GM21723 (cell line): ENCODE measurements at regions not wholly inside any gene's neighbourhood (a gene's known extent, or its start where the extent isn't known, plus 50 kb on each side); places are given as distances from the start of the nearest gene placed in this dataset.

Experiments
- ATAC-seq: cut with Tn5 transposase; IDR thresholded peaks from one replicate; pipeline ENCODE4 v1.9.1; 2021; ENCODE audit warnings: mild to moderate bottlenecking, moderate library complexity; ENCODE audit not compliant: unreplicated experiment

DNA sequence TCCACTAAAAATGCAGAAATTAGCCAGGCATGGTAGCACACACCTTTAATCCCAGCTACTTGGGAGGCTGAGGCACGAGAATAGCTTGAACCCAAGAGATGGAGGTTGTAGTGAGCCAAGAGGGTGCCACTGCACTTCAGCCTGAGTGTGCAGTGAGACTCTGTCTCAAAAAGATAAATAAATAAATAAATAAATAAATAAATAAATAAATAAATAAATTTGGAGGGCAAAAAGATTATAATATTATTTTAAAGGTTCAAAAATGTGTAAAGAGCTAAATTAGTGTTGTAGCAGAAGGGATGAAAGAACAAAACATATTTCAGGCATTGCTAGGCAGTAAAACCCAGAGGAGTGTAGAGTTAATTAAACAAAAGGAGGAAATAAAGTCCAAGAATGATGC, 1136.4 kb upstream of the CDH2 start:
- no peak for ATAC-seq

DNA sequence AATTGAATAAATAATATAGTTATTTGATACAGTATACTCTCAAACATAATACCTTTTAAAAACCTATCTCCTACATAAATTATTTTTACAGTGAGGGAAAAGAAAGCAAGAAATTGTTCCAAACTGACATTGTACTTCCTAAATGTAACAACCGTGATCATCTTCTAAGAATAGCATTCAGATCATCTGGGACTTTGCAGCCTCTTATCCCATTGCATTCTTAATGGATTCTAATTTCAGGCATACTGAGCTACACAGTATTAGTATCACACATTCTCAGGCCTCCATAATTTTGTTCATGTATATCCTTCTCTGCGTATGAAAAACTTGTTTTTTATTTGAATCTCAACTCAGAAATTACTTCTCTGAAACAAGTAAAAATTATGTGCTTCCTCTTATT, 1134.7 kb upstream of the CDH2 start:
- ATAC-seq, result no peak

DNA sequence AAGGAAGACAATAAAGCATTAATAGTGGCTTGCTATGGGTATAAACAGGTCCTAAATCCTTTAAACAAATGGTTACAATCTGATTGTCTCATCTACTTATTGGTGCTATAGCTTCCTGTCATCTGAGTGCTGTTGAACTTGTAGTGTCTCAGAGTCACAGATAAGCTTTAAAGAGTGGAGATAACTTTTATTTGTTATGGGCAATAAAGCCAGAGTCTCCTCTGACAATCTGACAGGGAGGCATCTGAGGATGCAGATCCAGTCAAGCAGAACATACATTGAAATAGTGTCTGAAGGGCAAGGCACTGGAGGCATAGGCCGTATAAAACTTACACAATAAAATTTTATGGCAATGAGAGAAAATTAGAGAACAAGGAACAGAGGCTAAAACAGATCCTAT, 1132.4 kb upstream of the CDH2 start:
- no peak for ATAC-seq

- no peak for ATAC-seq
These were observed 1131.1 kb upstream of the CDH2 start for GRCh38 chr18:29307982-29308381.

DNA sequence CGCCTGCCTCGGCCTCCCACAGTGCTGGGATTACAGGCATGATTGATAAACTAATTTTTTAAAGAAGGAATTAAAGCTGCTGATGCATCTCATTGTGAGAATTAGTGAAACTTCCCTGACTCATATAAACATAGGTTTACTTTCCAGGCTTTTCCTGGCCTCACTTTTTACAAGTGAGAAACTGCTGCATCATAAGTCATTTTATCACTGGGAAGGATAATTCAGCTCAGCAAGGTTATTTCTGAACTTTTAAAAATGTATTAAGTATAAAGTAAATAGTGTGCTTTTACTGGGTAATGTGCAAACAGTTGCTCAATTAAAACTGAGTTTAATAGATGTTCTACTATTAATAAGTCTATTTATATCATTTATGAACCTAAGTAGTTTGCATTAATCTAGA, 1130.3 kb upstream of the CDH2 start:
- ATAC-seq, result no peak

DNA sequence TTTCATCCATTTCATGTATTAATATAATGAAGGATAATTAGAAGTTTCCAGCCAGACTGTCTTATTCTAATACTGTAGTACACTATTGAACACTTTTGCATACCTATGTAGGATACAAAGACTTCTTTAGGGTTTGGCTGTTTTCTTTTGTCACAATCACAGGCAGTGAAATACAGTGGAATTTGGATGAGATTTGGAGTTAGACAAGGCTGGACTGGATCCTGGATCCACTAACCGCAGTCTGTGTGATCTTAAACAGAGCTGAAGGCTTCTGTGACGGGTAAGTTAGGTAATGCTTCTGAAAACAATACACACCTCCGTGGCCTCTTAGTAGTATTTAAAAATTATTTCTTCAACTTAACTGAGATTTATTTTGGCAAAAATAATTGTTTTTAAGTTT, 1128.6 kb upstream of the CDH2 start:
- ATAC-seq, result no peak

DNA sequence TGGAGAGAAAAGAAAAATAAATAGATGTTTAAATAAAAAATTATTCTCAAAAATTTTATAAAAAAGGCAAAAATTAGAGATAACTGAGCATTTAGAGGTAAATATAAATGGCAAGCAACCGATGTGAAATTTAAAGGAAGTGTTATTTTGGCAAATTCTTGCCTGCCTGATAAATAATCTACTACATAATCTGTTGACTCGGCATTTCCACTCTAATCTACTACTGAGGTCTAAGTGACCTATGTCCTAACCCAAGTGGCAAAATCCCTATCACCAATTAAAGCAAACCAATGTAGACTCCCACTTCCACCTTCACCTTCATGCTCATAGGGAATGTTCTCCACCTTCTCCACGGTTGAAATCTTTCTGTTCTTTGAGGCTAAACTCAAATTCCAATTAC, 1124.1 kb upstream of the CDH2 start:
- ATAC-seq, result no peak

DNA sequence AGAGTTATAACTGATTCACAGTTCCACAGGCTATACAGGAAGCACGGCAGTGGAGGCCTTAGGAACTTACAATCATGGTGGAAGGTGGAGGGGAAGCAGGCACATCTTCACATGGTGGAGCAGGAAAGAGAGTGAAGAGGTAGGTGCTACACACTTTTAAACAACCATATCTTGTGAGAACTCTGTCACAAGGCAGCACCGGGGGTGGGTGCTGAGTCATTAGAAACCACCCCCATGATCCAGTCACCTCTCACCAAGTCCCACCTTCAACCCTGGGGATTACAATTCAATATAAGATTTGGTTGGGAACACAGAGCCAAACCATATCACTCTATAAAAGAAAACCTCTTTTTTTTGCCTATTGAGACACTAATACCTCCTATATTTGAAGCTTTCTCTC, 1108.5 kb upstream of the CDH2 start:
- ATAC-seq, result no peak

DNA sequence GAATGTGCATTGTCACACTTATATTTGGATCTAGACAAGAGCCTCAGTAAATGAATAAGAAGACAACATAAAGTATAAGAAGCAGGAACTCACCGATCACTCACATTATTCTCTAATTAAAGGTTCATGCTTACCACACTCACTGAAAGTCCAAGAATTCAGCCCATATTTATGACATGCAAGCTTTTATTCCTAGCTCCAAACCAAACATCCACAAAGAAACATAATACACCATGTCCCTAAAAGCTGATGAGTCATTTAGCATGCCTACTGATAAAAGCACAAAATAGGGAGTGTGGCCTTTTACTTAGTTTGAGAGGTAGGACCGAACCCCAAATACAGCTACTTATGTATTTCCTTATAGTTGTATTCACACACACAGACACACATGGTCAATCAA, 1094.6 kb upstream of the CDH2 start:
- no peak for ATAC-seq

- no peak for ATAC-seq
These were observed 1082.9 kb upstream of the CDH2 start for GRCh38 chr18:29259838-29260237.

- no peak for ATAC-seq
These were observed 1077.2 kb upstream of the CDH2 start for GRCh38 chr18:29254123-29254522.

- ATAC-seq, result no peak
These were observed 1074.8 kb upstream of the CDH2 start for GRCh38 chr18:29251681-29252080.

- no peak for ATAC-seq
These were observed 1073.9 kb upstream of the CDH2 start for GRCh38 chr18:29250843-29251242.

GRCh38 chr18:29250259-29250658, 1073.3 kb upstream of the CDH2 start:
- no peak for ATAC-seq

DNA sequence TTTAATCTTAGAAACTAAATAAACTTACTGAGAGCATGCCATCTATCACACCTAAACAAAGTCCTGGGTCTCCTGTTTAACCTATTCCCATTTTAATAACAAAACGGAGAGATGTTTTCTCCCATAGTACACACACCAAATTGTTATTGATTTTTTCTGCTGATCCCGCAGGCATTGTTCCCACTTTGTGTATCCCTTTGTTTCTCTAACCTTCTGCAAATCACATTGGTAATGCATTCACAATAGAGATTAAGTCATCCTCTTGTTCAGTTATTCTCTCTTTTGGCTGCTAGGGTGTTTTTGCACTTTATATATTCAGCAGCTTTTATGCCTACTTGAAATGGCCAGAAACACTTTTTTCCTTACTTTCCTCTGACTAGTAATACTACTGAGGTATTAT, 1071.9 kb upstream of the CDH2 start:
- no peak for ATAC-seq

DNA sequence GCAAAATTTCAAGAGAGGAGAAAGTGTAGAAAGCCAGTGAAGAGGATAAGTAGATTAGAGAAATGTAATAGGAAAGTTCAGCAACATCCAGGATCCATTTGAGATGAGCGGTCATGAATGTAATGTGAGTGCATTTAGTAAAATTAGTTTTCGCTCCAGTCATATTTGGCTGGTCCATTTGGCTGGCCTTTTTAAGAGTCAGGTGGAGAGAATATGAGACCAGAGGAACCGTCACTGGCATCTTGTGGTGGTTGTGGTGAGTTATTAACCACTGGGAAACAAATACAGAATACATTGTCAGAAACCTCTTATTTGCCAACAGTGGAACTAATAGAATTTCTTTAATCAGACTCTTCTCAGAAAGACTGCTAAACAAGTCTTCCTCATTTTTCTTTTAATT, 1064.3 kb upstream of the CDH2 start:
- no peak for ATAC-seq

- ATAC-seq, result no peak
These were observed 1057.8 kb upstream of the CDH2 start for GRCh38 chr18:29234751-29235150.

DNA sequence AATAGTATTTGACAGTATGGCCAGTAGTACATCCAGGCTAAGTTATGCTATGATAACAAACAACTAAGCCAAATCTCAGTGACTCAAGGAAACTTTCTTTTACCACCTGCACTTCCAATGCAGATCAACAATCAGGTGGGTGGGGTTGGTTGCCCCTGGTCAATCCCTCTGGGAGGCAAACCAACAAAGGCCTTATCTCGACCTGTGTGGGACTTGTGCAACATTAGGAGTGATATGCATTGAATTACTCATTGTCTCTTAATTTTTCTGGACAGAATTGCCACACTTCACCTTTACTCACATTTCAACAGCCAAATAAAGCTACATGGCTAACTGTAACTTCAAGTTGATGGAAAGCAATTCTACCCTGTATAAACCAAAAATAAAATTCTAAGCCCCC, 1049.3 kb upstream of the CDH2 start:
- ATAC-seq, result no peak

DNA sequence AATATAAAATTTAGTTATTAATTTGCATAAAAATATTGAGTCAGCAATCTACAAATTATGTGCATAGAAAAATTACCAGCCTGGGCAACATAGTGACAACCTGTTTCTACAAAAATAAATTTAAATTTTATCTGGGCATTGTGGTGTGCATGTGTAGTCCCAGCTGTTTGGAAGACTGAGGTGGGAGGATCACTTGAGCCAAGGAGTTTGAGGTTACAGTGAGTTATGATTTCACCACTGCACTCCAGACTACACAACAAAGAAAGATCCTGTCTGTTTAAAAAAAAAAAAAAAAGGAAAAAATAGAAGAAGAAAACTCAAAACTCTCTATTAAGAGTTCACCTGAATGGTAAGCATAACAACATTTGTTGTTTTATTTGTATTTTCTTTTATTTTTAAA, 1048.4 kb upstream of the CDH2 start:
- no peak for ATAC-seq

- ATAC-seq, result no peak
These were observed 1041.2 kb upstream of the CDH2 start for GRCh38 chr18:29218091-29218490.

GRCh38 chr18:29217124-29217915, 1040.4 kb upstream of the CDH2 start:
- ATAC-seq, result no peak

DNA sequence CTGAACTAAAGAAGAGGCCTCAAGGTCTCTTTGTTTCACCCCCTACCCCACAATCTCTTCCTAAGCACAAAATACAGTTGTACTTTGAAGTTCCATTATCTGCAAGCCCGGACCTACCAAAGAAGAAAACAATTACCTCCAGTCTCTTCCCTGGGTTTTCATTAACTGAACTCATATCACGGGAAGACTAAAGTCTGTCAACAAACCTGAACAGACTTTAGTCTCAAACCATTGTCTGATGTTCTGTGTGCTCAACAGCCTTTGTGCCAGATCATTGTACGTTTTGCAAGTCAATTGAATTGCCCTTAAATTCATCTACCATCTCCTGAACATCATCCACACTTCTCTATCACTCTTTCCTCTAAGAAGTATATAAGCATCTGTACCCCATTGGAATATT, 1021.9 kb upstream of the CDH2 start:
- ATAC-seq, result no peak

- no peak for ATAC-seq
These were observed 1019.4 kb upstream of the CDH2 start for GRCh38 chr18:29196307-29196706.
